ENCODE measurements at regions not wholly inside any gene's neighbourhood (a gene's known extent, or its start where the extent isn't known, plus 50 kb on each side); places are given as distances from the start of the nearest gene placed in this dataset.

DNA sequence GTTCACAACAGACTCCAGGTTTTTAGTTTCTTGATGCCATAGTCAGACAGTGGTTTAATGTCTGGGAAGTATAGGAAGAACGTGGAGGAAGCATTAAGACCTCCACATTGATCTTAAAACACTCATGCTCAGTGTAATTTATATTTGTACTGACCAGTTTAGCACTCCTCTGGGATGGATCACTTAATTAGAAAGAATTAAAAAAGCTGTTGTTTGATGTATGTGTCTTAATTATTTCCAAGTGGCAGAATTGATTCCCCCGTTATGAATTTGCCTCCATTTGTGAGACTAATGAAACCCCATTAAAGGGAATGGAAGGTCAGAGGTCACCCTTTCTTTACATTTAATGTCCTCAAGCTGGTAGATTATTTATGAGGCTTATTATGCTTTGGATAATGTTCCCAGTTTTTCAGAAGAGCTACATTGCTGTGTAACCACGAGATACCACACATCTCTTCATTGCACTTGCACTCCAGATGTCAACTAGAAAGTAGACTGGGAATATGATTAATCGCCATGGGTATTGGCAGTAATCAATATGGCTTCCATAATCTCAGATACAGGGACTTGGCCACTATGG, 270.0 kb upstream of the JAG1 start:
- TF ChIP-seq, protein P1, sequence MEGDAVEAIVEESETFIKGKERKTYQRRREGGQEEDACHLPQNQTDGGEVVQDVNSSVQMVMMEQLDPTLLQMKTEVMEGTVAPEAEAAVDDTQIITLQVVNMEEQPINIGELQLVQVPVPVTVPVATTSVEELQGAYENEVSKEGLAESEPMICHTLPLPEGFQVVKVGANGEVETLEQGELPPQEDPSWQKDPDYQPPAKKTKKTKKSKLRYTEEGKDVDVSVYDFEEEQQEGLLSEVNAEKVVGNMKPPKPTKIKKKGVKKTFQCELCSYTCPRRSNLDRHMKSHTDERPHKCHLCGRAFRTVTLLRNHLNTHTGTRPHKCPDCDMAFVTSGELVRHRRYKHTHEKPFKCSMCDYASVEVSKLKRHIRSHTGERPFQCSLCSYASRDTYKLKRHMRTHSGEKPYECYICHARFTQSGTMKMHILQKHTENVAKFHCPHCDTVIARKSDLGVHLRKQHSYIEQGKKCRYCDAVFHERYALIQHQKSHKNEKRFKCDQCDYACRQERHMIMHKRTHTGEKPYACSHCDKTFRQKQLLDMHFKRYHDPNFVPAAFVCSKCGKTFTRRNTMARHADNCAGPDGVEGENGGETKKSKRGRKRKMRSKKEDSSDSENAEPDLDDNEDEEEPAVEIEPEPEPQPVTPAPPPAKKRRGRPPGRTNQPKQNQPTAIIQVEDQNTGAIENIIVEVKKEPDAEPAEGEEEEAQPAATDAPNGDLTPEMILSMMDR (conservative IDR thresholded peaks at IDR 0.05 in 1 of 2, IDR thresholded peaks at IDR 0.05 in 1 of 2; ENCODE audit: extremely low read depth in 1 of 2, insufficient read depth in 1 of 2, low read depth in 1 of 2, low read length in 2 of 2) = no peak
- no peak for TF ChIP-seq EZH2 (IDR thresholded peaks at IDR 0.05; ENCODE audit: borderline replicate concordance, low read length)

Measured in mammary epithelial cell (primary cell).